HepG2 (cell line): ENCODE measurements at regions not wholly inside any gene's neighbourhood (a gene's known extent, or its start where the extent isn't known, plus 50 kb on each side); places are given as distances from the start of the nearest gene placed in this dataset.

ENCODE experiments used
- CCAR2 ChIP-seq: fragments of 200-400 bp; formaldehyde crosslinking; optimal IDR thresholded peaks from 2 replicates; pipeline ENCODE3; 2018; ENCODE audit warnings: low read depth, mild to moderate bottlenecking, low read length, moderate library complexity
- SP140L ChIP-seq: sonication (generic); formaldehyde crosslinking; IDR thresholded peaks from 2 replicates; pipeline ENCODE4 v1.4.0; 2020; ENCODE audit warnings: missing genetic modification reagents, borderline replicate concordance

- TF ChIP-seq SP140L (CRISPR knock-in tag) (no peak), CCAR2 (no peak)
Observed at GRCh38 chr1:83734420-83734819, 264.5 kb downstream of the TTLL7 start.
